ENCODE measurements at regions not wholly inside any gene's neighbourhood (a gene's known extent, or its start where the extent isn't known, plus 50 kb on each side); places are given as distances from the start of the nearest gene placed in this dataset.
A peak's percentile ranks its signal among the peaks of the same experiment; 100 is the strongest.

DNA sequence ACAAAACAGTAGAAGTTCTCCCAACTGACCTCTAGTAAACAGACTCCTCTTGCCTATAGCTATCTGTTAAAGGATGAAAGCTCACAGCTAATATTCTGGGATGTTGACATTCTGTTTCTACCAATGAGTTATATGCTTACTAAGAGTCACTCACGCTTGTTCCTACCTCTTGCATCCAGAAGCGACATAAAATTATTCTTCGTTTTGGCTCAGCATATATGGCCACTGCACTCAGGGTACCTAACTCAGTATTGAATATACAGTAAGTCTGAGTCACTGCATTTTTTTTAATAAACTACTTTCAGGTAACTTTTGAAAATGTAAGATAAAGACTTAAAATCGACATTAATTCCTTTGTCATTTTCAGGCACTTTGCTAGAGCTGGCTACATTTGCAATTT, 214.4 kb upstream of the STXBP5 start:
- H3K9me3 ChIP-seq (ENCODE audit: low read length): no peaks in the 10 kb centered on the region
- no peak overlapping the region for H3K4me2 ChIP-seq (ENCODE audit: low read depth, low read length)
- H3K79me2 ChIP-seq (ENCODE audit: insufficient read depth, low read length): no peaks in the 10 kb centered on the region
- H3K27ac ChIP-seq (ENCODE audit: extremely low read length, insufficient read depth, low read length): no peak overlapping the region
- H3K9ac ChIP-seq (ENCODE audit: insufficient read depth, low read depth, low read length): no peak overlapping the region
- H3K27me3 ChIP-seq (ENCODE audit: control insufficient read depth in 1 of 2, insufficient read depth in 2 of 2, low read length in 2 of 2): no peaks in the 10 kb centered on the region
- no peaks in the 10 kb centered on the region for H4K20me1 ChIP-seq (ENCODE audit: insufficient read depth, low read length)
- in situ Hi-C loops (cut with HindIII; ENCODE audit: extremely low pct_ligation_motif_present, low pct_unique_long_range_greater_than_20kb): loop anchor here (10.0 kb wide), 1 partner anchor 215 kb away; the partner anchor contains the start of gene STXBP5
- ATAC-seq (no peak), FAIRE-seq (no peak), DNase-seq (ENCODE audit: low spot score) (no peak)
- intact Hi-C loops (cut with micrococcal nuclease; ENCODE audit: unreplicated experiment): no loop called here
- POLR2A ChIA-PET: interaction anchor here (1.8 kb wide), 1 partner anchor 9 kb away, joined by 9 read pairs; no protein-coding TSS in a partner anchor
- no TSS peak for BruUV-seq (replicated peaks)
- 76% methylated on average over 4 of the region's 4 CpGs for WGBS (ENCODE audit: low lambda C conversion rate)
- no peak overlapping the region for H2AFZ ChIP-seq (ENCODE audit: low read length)
- CTCF ChIA-PET (ENCODE audit: low intra/inter-chr PET ratio, low total read pairs): no interaction called here
- TF ChIP-seq TBX2 (CRISPR knock-in tag; IDR thresholded peaks at IDR 0.05; ENCODE audit: borderline replicate concordance) (no peak), NR2C2 (CRISPR knock-in tag; IDR thresholded peaks at IDR 0.05; ENCODE audit: borderline replicate concordance) (no peak), FOXA3 (CRISPR knock-in tag; IDR thresholded peaks at IDR 0.05) (0 out of 2 replicates have a peak, but pooled peaks have one; percentile 12)
- H3K36me3 ChIP-seq (replicated peaks in 1 of 2; ENCODE audit: control insufficient read depth in 1 of 2, insufficient read depth in 2 of 2, low read length in 2 of 2): no peaks in the 10 kb centered on the region
- H3K4me1 ChIP-seq (ENCODE audit: insufficient read depth, low read length): peaks cover 52% of the 10 kb centered on the region
- no peak overlapping the region for H3K4me3 ChIP-seq (replicated peaks in 1 of 3; ENCODE audit: insufficient read depth in 1 of 3, low read depth in 2 of 3, low read length in 3 of 3)

DNA sequence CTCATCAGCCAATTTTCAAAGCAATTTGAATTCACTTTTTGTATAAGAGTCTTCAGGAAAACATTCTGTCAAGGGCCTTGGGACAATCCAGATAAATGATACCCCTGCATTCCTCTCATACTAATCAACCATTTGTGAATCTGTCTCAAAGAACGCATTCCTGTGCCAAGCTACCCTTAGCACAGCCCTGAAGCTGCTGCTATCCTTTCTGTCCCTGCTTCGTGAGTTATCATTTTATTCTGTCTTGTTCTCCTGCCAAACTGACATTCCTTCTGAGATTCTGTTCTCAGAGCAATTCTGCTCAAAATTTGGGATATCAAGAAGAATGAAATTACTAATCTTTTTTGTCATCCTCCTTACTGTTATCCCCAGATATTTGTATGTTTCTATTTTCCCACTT, 213.9 kb upstream of the STXBP5 start:
- ATAC-seq (no peak), DNase-seq (ENCODE audit: low spot score) (peak; percentile 13), FAIRE-seq (no peak)
- Histone ChIP-seq H2AFZ (ENCODE audit: low read length) (no peak overlapping the region), H3K79me2 (ENCODE audit: insufficient read depth, low read length) (no peaks in the 10 kb centered on the region), H3K27ac (ENCODE audit: extremely low read length, insufficient read depth, low read length) (no peak overlapping the region), H3K4me1 (ENCODE audit: insufficient read depth, low read length) (peaks cover 48% of the 10 kb centered on the region), H4K20me1 (ENCODE audit: insufficient read depth, low read length) (no peaks in the 10 kb centered on the region), H3K4me3 (replicated peaks in 1 of 3; ENCODE audit: insufficient read depth in 1 of 3, low read depth in 2 of 3, low read length in 3 of 3) (no peak overlapping the region), H3K9ac (ENCODE audit: insufficient read depth, low read depth, low read length) (no peak overlapping the region), H3K4me2 (ENCODE audit: low read depth, low read length) (0 out of 2 replicates have a peak overlapping the region, but pooled peaks have one; percentile 10), H3K27me3 (ENCODE audit: control insufficient read depth in 1 of 2, insufficient read depth in 2 of 2, low read length in 2 of 2) (no peaks in the 10 kb centered on the region), H3K9me3 (ENCODE audit: low read length) (no peaks in the 10 kb centered on the region), H3K36me3 (replicated peaks in 1 of 2; ENCODE audit: control insufficient read depth in 1 of 2, insufficient read depth in 2 of 2, low read length in 2 of 2) (no peaks in the 10 kb centered on the region)
- TF ChIP-seq TEAD3 (CRISPR knock-in tag; optimal IDR thresholded peaks at IDR 0.05; ENCODE audit: borderline replicate concordance): peak; percentile 18
- TF ChIP-seq, protein P1, sequence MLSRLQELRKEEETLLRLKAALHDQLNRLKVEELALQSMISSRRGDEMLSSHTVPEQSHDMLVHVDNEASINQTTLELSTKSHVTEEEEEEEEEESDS (CRISPR knock-in tag; IDR thresholded peaks at IDR 0.05; ENCODE audit: borderline replicate concordance): no peak
- intact Hi-C loops (cut with micrococcal nuclease; ENCODE audit: unreplicated experiment) (no loop called here), in situ Hi-C loops (cut with HindIII; ENCODE audit: extremely low pct_ligation_motif_present, low pct_unique_long_range_greater_than_20kb) (no loop called here)
- WGBS (ENCODE audit: low lambda C conversion rate): 49% methylated on average over 2 of the region's 2 CpGs
- ChIA-PET POLR2A (interaction anchor here (1.8 kb wide), 1 partner anchor 9 kb away, joined by 9 read pairs; no protein-coding TSS in a partner anchor), CTCF (ENCODE audit: low intra/inter-chr PET ratio, low total read pairs) (no interaction called here)
- BruUV-seq (replicated peaks): no TSS peak
